Stimulated activated CD4-positive, alpha-beta T cell treated with anti-CD3 and anti-CD28 coated beads, Interleukin-1b, Interleukin-23, amount 100 ng/mL, for 48 hours (primary cell): ENCODE measurements at regions not wholly inside any gene's neighbourhood (a gene's known extent, or its start where the extent isn't known, plus 50 kb on each side); places are given as distances from the start of the nearest gene placed in this dataset.

Experiments
- DNase-seq: peaks from one replicate; pipeline ENCODE4 v3.0.0-alpha.2; 2020

DNA sequence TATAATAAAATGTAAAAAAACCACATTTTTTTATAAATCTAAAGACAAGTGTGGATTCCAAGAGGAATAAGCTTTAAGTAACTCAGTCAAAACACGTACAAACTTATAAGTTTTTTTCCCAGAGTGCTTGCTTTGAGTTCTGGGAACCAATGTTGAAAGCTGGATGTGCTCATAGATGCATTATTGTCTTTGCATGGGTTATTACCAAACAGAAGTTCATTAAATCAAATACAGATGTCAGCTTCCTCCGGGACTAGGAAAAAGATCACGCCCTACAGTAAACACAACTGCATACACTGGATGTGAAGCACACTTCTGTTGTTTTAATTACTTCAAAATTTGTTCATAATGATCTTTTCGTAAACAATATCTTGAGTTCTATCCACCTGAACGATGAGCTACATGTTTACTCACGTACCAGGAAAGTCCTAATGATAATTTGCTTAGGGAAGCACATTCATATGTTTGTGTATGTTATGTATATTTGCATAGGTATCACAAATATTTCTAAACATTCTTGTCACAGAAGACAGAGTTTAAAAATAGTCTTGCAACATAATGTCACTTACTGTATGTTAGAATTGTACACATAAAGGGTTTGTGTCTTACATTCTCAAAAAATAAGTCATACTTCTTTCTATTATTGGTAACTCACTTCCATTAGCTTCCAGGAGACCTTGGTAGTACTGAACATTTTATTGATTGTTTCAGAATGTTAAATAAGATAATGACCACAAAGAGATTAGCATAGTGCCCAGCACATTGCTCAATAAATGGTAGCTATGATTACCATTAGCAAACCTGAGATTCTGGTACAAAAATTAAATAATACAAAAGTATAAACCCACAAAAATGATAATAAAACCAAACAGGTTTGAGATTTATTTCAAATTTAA, 427.4 kb downstream of the CETN3 start:
- DNase-seq = no peak

DNA sequence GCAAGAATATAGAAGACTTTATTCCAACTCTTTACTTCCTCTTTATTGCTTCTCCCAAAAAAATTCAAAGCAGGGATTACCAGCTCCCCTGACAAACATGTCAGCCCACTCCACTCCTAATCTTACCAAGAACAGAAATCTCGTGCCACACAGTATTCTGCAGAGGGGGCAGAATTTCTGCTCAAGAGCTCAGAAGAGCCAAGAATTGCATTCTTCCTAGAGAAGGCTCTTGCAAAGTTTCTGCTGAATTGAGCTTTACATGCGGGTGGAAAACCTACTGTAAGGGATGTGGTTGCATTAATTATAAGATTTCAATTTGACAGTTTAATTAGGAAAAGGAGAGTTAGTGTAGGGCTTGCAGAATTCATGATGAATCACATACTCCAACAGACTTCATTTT, 428.5 kb downstream of the CETN3 start:
- DNase-seq = no peak

DNA sequence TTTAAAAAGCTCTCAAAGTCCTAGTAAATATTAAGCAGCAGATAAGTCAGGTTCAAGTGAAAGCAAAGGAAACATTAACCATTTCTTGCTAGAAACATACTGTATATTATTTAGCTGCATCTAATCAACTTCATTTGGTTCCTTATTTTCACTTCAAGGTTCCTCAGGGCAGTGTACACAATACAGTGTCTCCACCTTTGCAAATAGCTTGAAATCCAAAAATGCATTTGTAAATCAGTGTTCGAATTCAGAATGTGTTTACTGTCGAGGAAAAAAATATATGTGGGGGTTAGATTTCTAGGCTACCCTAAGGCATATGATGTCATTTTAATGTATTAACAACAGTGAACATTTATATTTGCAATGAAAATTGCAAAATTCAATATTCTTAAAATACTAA, 436.0 kb downstream of the CETN3 start:
- DNase-seq = no peak

DNA sequence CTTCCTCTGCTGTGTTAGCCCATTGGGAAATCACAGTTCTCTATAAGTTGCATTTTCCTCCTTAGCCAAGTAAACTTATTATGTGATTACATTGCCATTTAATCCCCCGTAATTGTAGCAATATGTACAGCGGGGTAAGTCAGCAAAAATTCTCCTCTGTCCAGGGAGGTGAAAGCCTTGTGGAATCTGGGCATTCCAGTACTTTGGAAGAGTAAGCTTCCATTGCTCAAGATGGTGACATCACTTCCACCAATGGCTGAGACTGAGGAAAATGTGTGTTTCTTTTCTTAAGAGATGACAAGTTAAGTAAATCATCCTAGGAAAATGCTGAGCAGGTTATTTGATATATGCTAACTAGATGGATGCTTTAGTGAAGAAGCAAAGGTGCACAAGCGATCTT, 436.7 kb downstream of the CETN3 start:
- DNase-seq = no peak

DNA sequence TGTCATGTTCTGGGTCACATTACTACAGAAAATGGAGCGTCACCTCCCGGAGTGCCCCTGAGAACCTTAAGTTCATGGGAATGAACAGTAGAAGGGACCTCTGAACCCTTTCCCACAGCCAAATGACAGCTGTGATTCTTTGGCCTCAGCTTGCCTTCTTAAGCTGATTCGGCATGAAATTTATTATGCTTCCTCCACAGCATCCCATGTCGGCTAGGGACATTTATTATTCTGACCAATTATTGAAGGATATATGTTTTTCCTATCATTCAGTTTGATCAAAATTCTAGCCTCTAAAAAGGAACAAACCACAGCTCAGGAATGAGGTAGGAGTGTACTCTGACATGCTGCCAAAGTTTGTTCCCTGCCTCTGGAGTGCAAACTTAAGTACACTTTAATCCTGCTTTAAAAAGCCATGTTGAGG, 440.6 kb downstream of the CETN3 start:
- DNase-seq = no peak

DNA sequence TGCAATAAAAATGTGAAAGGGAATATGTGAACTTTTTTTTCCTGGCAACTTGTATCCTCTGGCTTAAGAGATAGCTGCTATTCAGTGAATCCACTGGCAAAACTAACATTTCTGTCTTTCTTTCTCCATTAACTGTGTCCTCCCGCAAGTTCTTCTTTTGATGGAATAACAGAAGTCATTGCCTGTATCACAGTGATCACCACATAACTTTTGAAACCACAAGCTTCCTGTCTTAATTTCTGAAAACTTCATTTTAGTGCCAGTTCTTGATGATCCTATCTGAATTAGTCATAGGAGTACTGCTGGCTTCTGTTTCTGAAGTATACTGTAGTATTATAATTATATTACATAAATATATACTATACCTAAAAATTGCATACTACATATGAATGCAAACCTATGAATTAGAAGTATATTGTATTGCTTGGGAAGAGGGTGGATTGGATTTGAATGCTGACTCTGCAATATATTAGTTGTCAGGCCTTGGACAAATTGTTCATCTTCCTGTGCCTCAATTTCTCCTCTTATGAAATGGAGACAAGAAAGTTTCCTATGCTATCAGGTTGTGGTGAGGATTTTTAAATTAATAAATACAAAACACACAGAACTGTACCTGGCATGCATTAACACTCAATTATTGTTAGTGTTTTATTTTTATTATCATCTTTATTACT, 441.6 kb downstream of the CETN3 start:
- no peak for DNase-seq

DNA sequence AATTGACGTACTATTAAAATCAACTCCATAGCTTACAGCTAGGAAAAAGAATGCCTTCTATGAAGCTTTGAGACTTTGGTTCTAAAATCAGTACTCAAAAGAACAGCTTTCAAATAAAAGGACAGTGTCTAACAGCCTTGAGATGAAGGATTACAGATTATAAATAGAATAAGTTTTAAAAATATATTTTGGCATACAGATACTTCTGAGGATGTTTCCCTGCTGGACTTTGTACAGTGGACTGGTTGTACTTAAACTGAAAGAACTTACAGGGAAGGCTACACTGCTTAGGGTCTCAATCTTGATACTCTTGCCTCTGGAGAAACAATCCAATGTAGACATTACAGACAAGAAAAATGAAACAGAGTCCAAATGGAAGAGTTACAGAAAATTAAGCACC, 452.7 kb downstream of the CETN3 start:
- DNase-seq = no peak

DNA sequence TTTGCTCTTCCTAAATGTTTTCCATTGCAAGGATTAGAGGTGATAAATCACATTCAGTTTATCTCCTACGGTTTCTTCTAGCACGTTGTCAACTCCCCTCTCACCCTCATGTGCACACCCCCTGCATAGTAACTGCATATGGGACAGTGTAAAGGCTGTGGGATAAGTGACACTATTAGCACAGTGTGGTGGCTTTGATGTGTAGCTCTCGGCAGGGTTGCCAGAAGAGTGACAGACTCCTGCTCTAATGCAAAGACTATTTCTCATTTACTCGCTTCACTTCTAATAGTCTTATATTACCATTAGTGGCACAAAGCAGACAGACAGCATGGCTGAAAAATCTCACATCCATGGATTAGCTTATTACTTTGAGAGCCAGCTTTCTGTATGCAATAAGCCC, 454.6 kb downstream of the CETN3 start:
- no peak for DNase-seq

DNA sequence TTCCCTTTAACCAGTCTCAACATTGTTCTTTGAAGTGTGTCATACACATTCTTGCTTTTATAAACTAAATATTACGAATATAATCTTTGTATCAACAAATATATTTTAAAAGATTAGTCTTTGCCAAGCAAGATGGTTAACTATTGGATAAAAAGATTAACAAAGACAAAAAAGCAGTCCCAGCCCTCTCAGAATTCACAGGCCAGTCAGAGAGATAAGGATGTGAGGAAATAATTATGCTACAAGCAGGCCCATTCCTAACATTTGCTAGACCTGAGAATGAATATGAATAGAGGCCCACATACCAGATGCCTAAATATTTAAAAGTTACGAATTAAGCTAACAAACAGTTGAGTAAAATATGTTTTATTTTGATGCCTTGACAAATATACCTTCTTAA, 457.7 kb downstream of the CETN3 start:
- DNase-seq = no peak

DNA sequence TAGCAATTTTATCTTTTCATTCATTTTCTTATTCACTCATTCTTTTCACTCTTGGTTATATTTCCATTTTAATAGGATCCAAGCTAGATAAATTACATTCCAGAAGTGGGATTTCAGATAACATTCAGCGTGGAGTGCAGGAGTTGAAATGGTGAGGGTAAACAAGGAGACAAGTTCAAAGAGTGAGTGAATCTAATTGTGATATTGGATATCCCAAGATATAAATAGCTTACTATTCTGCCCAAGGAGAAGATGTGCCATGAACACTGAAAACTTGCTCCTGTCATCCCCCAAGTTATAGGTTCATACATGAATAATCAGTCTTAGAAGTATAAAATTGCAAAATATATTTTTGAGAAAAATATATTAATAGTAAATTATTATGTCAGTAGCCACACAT, 459.3 kb downstream of the CETN3 start:
- DNase-seq = no peak

DNA sequence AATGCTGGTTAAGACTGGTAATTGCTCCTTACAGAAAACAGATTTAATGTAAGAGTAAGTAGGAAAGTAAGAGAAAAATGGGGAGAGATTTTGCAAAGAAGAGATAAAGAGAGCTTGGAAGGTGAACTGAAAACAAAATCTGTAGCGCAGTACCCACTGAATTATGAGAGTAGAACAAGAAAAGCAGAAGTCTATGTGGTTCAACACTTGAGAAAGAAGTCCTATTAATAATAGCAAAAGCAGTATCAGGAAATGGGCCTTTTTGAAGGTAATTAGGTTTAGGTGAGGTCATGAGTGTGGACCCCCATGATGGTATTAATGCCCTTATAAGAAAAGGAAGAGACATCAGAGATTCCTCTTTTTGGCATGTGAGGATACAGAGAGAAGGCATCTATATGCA, 460.6 kb downstream of the CETN3 start:
- no peak for DNase-seq

DNA sequence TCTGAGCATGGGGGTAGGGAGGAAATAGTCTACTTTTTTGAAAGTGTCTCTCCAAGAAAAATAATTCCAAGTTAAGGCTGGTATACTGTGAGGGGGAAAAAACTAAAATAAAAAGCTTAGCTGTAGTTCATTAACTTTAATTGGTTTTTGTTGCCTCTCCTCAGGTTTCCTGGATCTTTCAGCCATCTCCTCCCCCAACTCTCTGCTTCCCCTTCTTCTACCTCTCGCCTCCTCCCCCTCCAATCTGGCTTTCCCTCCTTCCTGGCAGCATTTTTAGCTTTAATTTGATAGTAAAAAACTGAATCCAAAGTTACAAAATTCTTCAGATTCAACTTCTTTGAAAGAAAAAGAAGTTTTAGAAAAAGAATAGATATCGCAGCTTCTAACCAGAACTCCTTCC, 462.6 kb downstream of the CETN3 start:
- DNase-seq = no peak

DNA sequence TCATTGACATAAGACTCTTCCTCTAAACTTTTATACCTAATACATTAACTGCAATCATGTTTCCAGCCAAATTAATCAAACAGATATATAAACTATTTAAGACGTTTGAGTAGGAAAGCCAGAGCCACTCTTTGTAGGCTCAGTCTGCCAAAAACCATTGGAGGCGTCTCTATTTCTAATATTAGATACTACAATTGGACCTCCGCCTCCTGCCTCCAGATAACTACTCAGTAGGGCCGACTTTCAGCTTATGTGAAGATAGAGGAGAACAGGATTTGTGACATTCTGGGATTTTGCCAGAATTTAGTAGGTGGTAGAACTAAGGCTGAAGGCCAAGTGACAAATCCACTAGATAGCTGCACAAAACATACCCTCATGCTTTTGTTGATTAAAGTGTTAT, 463.0 kb downstream of the CETN3 start:
- no peak for DNase-seq

DNA sequence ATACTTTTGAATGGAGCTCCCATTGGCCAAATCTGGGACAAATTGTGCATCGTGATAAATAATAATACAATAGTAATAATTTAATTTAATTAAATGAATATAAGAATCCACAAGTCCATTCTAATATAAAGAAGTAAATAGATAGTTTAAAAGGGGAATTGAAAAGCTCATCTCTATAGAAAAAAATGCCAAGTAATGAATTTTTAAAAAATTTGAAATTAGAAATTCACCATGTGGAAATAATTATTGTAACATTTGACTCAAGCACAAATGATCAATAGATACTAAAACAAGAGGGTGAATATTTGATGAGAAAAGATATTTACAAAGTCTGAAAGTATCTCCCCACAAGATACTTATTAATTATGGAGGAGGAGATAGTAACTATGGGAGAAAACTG, 467.4 kb downstream of the CETN3 start:
- DNase-seq = no peak

DNA sequence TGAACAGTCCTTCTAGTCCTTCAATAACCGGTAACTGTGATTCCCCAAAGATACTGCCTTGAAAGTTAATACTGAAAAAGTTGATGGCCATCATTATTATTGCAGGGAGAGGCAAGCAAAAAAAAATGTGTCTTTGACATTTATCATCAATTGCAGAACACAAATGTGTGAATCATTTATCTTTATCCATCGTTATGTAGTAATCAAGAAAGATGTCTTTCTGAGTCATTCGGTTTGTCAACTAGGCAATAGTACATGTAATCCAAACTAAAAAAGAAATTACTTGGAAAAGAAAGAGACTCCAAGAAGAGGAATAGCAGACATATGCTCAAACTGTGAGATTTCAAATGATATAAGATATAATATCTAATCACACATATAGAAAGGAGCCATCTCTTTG, 473.0 kb downstream of the CETN3 start:
- DNase-seq = no peak

DNA sequence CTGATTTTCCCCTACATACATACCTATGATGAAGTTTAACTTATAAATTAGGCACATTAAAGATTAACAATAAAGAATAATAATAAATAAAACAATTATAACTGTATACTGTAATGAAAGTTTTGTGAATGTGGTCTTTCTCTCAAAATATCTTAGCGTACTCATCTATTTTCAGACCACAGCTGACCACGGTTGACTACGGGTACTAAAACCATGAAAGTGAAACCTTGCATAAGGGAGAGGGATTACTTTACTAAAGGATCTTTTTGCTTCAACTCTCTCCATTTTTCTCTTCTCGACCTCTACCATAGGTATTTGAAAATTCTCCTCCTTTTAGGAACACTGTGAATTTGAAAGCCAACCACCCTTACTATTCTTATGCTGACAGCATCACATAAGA, 475.5 kb downstream of the CETN3 start:
- DNase-seq = no peak

DNA sequence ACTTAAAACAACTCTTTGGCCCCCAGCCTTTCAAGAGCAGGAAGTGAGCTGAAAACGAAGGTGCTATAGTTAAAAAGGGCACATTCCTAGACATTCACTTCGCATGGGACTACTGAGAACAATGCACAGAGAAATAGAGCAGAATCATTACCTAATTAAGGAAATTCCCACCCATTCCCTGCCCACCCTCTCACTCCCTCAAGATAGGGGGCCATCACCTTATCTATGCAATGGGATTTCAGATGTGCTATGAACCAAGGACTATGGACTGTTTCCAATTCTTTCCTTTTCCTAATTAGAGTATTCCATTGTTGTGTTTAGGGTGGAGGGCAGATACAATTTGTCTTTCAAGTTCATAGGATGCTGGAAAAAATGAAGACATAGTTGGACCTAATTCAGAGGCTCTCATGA, 476.8 kb downstream of the CETN3 start:
- no peak for DNase-seq

DNA sequence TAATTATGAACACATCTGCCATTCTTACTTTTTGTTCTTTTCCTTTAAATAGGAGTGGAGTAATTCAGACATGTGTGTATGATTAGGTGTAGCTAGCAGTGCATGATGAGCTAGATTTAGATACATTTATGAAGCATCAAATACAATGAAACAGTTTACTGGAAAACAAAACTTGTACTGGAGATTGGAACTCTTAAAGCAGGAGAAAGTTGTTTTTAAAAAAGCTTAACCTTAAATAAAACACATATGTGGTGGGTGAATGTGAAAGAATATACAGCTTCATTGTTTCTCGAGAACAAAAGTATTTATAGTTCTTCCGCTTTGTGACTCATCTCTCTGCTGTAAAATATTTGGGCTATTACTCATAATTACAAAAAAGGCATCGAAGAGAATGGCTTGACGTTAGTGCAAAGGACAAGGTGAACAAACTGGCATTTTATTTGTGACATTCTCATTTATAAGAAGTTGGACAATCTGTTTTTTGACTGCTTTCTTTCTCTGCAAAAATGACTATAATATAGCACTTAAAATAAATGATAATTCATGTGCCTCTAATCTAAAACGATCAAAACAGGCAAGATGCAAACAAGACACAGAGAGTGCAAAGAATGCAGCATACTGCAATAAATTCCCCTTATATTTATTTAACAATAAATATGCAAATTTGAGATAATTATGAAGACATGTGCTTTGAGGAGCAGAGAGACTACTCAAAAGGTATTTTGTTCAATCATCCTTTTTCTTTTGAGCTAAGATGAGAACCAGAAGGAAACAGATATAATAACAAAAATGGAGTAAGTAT, 478.8 kb downstream of the CETN3 start:
- DNase-seq = no peak

DNA sequence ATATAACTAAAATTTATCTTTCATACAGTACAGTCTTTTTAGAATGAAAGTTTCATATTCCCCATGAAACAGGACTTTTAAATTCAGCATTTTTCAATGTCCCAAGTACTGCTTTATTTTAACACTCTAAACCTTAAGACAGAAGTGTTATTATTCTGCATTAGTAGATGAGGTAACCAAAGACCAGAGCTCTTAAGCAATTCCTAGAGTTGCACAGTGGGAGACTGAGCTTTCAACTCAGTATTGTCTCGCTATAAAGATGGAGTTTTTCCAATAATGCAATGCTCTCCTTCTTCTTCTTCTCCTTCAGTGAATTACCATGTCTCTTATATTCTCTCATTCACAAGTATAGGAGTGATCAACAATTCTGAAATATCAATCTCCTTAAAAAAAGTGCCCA, 479.7 kb downstream of the CETN3 start:
- DNase-seq = no peak

DNA sequence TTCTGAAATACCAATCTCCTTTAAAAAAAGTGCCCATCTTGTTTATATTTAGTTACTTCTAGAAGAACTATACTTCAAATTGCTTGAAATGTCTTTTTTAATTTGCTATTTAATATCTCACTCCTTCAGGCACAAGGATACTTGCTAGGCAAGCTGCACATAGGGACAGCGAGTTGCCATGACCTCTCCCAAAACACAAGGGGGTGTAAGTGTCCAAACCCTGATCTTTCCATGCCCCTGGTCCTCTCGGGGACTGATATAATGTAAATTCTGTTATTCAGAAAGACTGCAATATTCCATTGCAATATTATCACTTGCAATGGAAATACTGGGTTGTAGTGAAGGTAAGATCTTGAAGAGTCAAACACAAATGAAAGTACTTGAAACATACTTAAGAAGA, 480.4 kb downstream of the CETN3 start:
- DNase-seq = no peak

DNA sequence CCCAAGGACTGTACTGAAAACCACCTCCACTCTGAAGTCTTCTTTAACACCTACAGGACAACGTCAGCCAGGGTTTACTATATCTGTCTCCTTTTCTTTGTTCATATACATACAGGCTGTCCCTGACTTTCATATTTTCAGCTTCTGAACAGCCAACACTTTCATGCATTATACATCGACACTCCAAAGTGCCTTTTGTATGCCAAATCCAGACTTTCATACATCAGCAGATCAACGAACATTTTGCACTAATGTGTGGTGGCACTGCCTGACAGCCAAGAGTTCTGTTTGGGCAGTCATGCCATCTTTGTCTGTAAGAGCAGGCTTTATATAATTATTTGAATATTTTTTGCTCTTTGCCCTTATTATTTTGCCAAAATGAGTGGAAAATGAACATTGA, 487.4 kb downstream of the CETN3 start:
- DNase-seq = no peak

DNA sequence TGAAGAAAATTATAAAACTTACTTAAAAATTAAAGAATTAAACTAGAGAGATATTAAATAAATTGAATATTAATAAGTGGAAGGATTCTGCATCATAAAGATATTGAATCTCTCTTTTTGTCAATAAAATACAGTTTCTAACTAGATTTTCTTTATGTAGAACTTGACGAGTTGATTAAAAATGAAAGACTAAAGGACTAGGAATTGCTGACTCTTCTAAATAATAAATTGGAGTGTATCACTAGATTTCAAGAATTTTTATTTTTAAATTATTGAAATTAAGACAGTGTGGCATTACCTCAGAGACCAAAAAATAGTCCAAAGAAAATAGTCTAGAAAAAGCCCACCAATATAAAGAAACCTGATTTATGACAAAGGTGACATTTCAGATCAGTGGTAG, 492.4 kb downstream of the CETN3 start:
- no peak for DNase-seq

DNA sequence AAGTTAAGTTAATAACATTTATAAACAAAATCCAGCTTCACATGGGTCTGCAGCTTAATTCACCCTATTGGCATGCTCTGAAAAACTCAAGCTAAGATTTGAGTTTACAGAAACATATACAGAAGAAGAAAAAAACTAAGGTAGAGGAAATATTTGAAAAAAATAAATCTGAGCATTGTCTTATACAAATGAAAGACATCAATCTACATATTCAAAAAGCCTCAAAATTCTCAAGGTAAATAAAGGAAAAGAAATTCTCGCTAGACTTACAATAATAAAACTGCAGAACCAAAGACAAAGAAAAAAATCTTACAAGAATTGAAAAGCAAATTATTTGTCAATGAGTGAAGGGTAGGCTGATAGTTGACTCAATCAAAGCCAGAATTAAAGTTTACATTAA, 493.4 kb downstream of the CETN3 start:
- no peak for DNase-seq

DNA sequence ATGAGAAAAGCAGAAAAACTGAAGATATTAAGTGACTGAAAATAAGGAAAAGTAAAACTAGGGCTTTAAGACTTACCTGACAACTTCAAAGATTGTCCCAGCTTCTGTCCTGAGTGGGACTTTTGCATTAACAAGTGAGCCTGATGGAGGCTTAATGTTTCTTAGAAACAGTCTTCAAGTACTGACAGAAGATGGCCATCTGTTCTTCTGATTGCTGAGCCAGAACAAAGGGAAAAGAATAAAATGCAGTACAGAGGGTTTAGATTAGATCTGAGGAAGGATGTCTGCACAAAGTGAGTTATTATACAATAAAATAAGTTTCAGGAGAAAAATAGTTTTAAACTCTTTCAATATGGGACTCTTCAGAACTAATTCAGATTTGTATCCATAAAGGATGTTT, 500.7 kb downstream of the CETN3 start:
- no peak for DNase-seq
